ENCODE measurements at regions not wholly inside any gene's neighbourhood (a gene's known extent, or its start where the extent isn't known, plus 50 kb on each side); places are given as distances from the start of the nearest gene placed in this dataset.
A peak's percentile ranks its signal among the peaks of the same experiment; 100 is the strongest.
"Not testable (repeated sequence)": the region's sequence is repeated elsewhere in the genome, so short reads cannot be mapped to it uniquely, and the experiment has no call there.

GRCh38 chr3:65172209-65172608, 484.4 kb upstream of the ADAMTS9 start:
- DNase-seq (ENCODE audit: low read depth), result no peak

GRCh38 chr3:65170390-65171042, 482.7 kb upstream of the ADAMTS9 start:
- peak; percentile 4 for DNase-seq (ENCODE audit: low read depth)

- no peak for DNase-seq (ENCODE audit: low read depth)
Observed at GRCh38 chr3:65169961-65170360, 482.2 kb upstream of the ADAMTS9 start.

GRCh38 chr3:65168547-65168946, 480.7 kb upstream of the ADAMTS9 start:
- DNase-seq (ENCODE audit: low read depth), result no peak

- DNase-seq (ENCODE audit: low read depth), result no peak
Observed at GRCh38 chr3:65166531-65166930, 478.7 kb upstream of the ADAMTS9 start.

DNA sequence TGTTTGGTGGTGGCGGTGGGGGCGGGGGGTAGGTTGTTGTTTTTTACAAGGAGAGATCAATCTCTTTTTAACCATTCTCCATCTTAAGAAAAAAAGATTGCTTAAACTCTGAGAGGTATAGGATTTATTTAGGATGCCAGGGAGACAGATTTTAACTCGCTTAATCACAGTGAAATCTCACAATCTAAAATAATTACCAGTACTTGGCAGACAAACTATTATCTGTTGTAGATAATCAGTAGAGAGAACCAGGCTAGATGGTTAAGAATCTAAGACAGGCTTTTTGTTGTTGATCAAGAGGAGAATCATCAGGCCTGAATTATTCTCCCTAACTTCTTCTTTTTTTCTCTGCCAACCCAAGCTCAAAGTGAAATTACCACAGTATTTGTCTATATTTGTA, 470.2 kb upstream of the ADAMTS9 start:
- DNase-seq (ENCODE audit: low read depth), result no peak

DNA sequence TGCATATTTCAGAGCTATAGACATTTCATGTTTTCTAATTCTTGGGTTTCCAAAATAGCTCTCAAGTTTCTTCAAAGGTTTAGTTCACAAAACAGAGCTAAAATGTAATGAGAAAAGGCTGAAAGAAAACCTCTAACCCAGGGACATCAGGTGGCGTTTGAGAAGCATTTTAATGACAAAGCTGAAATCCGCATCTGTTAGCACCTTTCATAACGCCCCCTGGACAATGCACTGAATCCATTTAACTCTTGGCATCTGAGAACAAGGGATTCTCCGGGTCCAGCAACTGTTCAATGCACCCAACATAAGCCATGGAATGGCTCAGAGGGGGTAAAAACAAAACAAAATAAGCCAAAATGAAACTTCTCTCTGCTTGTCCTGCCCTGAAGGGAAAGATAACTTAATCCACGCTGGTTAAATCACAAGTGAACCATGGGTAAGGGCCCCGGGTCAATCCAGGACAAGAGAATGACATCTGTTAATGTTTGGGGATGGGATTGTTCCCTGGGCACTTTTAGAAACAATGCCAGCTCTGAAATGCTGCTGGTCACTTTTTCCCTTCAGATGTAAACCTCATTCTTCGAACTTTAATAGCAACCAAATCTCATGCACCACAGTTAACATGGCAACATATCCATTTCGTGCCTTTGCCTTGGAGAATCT, 466.2 kb upstream of the ADAMTS9 start:
- DNase-seq (ENCODE audit: low read depth), result no peak

DNA sequence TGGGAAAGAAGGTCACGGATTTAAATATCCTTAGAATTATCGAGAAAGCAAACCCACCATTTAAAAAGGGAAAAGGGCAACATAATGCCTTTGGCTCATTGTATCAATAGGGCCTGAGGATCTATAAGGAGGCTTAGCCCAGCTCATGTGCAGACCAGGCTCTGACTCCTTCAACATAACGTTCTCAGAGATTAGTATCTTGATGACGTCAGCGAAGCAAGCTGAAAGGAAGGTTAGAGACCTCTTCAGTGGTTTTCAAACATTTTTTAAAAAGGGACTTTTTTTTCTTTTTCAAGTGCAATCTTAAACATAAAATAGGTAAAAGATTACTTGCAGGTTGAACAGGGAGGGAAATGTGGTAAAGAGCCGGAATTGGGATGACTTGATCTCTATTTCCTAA, 463.9 kb upstream of the ADAMTS9 start:
- no peak for DNase-seq (ENCODE audit: low read depth)

GRCh38 chr3:65149877-65150276, 462.1 kb upstream of the ADAMTS9 start:
- DNase-seq (ENCODE audit: low read depth), result no peak

DNA sequence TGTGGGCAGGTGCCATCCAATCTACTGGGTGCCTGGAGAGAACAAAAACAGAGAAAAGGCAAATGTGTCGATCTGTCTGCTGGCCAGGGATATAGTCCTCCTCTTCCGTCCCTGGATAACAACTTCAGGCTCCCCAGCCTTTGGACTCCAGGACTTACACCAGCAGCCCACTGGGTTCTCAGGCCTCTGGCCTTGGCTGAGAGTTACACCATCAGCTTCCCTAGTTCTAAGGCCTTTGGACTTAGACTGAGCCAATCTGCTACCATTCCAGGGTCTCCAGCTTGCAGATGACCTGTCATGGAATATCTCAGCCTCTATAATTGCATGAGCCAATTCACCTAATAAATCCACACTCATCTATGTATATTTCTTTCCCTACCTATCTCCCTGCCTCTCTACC, 460.9 kb upstream of the ADAMTS9 start:
- no peak for DNase-seq (ENCODE audit: low read depth)

- no peak for DNase-seq (ENCODE audit: low read depth)
Observed at GRCh38 chr3:65146179-65146578, 458.4 kb upstream of the ADAMTS9 start.

- DNase-seq (ENCODE audit: low read depth), result no peak
Observed at GRCh38 chr3:65145680-65146079, 457.9 kb upstream of the ADAMTS9 start.

GRCh38 chr3:65144791-65145351, 457.1 kb upstream of the ADAMTS9 start:
- no peak for DNase-seq (ENCODE audit: low read depth)

- no peak for DNase-seq (ENCODE audit: low read depth)
Observed at GRCh38 chr3:65142456-65142855, 454.7 kb upstream of the ADAMTS9 start.

GRCh38 chr3:65138556-65138955, 450.8 kb upstream of the ADAMTS9 start:
- no peak for DNase-seq (ENCODE audit: low read depth)

DNA sequence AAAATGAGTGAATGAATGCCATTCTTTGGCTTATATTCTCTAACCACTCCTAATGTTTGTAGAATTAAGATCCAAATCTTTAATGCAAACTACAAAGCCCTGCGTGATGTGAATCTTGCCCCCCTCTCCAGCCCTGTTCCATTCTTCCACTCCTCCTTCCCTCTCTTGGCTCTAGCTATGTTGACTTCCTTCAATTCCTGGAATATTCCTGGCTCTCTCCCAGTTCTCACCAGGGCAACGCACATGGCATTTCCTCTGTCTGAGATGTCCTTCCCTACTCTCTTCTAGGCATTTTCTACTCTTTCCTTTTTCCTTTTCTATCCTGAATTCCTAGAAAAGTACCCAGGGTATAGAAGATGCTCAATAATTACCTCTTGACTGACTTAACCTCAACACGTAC, 446.0 kb upstream of the ADAMTS9 start:
- DNase-seq (ENCODE audit: low read depth), result not testable (repeated sequence)

GRCh38 chr3:65130782-65131181, 443.0 kb upstream of the ADAMTS9 start:
- DNase-seq (ENCODE audit: low read depth), result no peak

DNA sequence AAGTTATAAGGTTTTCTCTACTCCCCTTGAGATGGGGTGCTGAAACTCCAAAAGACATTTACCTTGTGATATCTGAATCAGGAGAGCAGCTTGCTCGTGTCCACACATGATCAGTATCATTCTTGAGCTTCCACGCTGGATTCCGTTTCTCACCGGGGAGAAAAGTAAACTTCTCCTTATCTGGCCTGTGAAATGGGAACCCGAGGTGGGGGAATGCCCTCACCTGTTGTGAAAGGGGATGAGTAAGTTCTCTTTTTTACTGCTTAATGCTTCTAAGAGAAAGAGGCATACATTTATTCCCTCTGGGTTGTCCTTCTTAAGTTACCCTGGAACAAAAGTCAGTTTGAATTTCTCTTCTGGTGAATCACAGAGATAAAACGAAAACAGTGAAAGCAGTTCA, 440.5 kb upstream of the ADAMTS9 start:
- DNase-seq (ENCODE audit: low read depth), result no peak

DNA sequence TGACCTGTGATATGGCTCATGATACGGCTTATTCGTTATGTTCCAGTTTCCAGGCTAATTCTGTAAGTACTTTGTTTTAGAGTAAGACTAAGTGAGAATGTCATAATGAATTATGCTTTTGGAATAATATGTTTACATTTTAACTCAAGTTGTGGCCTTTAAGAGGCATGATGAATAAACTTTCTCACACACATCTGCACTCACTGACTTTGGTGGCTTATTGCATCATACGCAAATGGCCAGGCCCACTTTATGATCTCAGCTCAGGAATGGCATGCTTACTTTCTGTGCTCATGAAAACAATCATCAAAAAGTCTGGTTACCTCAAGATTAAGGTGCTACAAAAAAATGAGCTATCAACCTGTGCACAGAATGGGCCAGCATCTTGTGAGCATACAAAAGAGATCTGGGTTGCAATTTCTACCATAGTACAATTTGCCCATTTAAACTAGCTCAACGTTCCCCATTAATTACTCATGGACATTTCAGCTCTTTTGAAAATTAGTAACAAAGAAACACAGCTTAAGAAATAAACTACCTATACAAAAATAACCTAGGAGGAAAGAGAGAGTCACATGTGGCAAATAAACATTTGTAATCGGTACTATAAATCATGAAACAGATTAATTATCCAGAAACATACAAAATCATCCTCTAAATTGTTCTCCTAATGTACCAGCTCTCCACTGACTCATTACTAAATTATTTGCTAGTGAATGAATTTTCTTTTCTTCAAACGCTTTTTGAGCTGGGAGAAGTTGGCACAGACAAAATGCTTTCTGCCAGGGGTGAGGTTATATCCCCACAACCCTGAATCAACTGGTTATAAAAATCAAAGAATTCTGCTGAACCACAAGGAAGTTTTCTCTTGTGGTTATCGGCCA, 439.0 kb upstream of the ADAMTS9 start:
- no peak for DNase-seq (ENCODE audit: low read depth)

DNA sequence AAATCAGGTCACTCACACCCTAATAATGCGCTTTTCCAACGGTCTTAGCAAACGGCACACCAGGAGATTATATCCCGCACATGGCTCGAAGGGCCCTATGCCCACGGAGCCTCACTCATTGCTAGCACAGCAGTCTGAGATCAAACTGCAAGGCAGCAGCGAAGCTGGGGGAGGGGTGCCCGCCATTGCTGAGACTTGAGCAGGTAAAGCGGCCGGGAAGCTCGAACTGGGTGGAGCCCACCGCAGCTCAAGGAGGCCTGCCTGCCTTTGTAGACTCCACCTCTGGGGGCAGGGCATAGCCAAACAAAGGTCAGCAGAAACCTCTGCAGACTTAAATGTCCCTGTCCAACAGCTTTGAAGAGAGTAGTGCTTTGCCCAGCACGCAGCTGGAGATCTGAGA, 432.4 kb upstream of the ADAMTS9 start:
- DNase-seq (ENCODE audit: low read depth), result not testable (repeated sequence)

DNA sequence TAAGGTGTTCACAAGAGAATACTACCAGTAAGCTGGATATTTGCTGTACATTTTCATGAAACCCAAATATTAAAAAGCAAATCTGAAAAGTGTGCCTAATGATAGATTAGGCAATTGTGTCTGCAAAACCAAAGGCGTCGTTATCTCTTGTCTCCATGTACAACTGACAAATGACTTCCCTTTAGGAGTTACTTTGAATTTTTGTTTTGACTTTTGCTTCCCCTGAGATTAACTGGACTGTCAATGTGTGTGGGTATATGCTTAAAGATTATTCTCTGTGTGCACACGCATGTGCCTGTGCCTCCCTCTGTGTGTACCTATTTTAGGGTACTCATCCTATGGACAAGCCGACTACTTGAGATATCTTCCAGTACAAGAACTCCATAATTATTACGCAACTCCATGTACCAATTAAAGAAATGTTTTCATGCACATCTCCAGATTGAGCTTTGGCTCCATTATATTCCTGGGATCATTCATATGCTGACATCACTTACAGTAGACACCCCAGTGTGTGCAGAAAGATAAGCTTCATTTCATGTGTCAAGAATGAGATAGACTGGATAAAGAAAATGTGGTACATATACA, 431.2 kb upstream of the ADAMTS9 start:
- DNase-seq (ENCODE audit: low read depth), result no peak

DNA sequence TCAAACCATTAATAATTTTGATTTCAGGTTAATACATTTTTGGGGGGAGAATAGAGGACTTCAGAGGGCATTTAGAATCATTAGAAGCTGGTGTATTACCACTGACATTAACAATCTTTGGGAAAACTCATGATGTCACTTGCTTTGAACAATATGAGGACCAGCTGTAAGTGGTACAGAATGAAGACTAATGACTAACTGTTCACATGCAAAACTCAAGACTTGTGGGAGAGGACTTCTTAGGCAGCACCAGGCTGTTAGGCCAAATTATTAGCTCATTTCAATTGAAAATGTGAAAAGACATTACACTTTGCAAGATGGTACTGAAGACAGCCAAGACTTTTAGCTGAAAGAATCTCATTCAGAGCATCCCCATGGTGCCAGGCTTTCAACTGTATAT, 426.2 kb upstream of the ADAMTS9 start:
- DNase-seq (ENCODE audit: low read depth), result no peak

Data from ELR (cell line).